ENCODE measurements at regions not wholly inside any gene's neighbourhood (a gene's known extent, or its start where the extent isn't known, plus 50 kb on each side); places are given as distances from the start of the nearest gene placed in this dataset.
"Not testable (repeated sequence)": the region's sequence is repeated elsewhere in the genome, so short reads cannot be mapped to it uniquely, and the experiment has no call there.

- not testable (repeated sequence) for TF ChIP-seq YY1 (IDR thresholded peaks at IDR 0.05; ENCODE audit: insufficient read depth, insufficient read length); ZNF274 (IDR thresholded peaks at IDR 0.05; ENCODE audit: low read depth, low read length); SUZ12 (IDR thresholded peaks at IDR 0.05; ENCODE audit: extremely low read depth, insufficient read depth, insufficient read length)
Measured at GRCh38 chr21:13514308-13514707, 95.3 kb upstream of the POTED start.
